Endothelial cell of umbilical vein (primary cell): ENCODE measurements at regions not wholly inside any gene's neighbourhood (a gene's known extent, or its start where the extent isn't known, plus 50 kb on each side); places are given as distances from the start of the nearest gene placed in this dataset.

Source experiments
- BruUV-seq: library from RNA; stranded (reverse); fragments of 400-500 nt; replicated peaks from 2 replicates; lab custom pipeline; 2021; lab: Mats Ljungman, UMichigan
- CTCF ChIA-PET: fragments of 300-600, 350-600 bp; sonication (Branson Sonifier 250); formaldehyde crosslinking; loops from one replicate; lab custom pipeline; 2021; ENCODE audit warnings: antibody characterized with exemption, inconsistent platforms; lab: Charles Lee
- POLR2A ChIA-PET: fragments of 300-600, 350-600 bp; sonication (Branson Sonifier 250); formaldehyde crosslinking; loops from one replicate; lab custom pipeline; 2021; ENCODE audit warnings: antibody characterized with exemption, inconsistent platforms; lab: Charles Lee
- DNase-seq: peaks from one replicate; pipeline ENCODE4 v3.0.0-alpha.2; 2011; ENCODE audit warnings: low read depth, low spot score
- FAIRE-seq: peaks from 2 replicates; lab custom pipeline; 2011; peaks lifted over from hg19 to GRCh38; lab: Jason Lieb, UNC
- H2AFZ ChIP-seq: 2 replicates; pipeline ENCODE4 v1.6.0; 2012; ENCODE audit warnings: low read depth, low read length, control low read depth, inconsistent platforms
- H3K27ac ChIP-seq: 2 replicates; pipeline ENCODE4 v1.5.1; 2011; ENCODE audit warnings: low read depth, mild to moderate bottlenecking, control low read depth, low read length, moderate library complexity; ENCODE audit not compliant: insufficient read depth
- H3K27me3 ChIP-seq, 2 experiments: 2 replicates each; pipeline versions ENCODE4 v1.6.0 to v1.6.1; 2011; ENCODE audit warnings: low read length in 2 of 2, mixed read lengths in 1 of 2; ENCODE audit not compliant: control insufficient read depth in 2 of 2, insufficient read depth in 2 of 2
- H3K36me3 ChIP-seq, 2 experiments: 2 replicates in 1 of 2; 3 replicates in 1 of 2; pipeline ENCODE4 v1.5.1; 2011; ENCODE audit warnings: low read length in 2 of 2, mild to moderate bottlenecking in 1 of 2, moderate library complexity in 1 of 2; ENCODE audit not compliant: control insufficient read depth in 2 of 2, insufficient read depth in 2 of 2; ENCODE audit errors: extremely low read depth in 1 of 2
- H3K4me1 ChIP-seq: 3 replicates; pipeline ENCODE4 v1.5.1; 2011; ENCODE audit warnings: mild to moderate bottlenecking, low read length; ENCODE audit not compliant: control insufficient read depth, insufficient read depth; ENCODE audit errors: extremely low read depth
- H3K4me2 ChIP-seq: 2 replicates; pipeline ENCODE4 v1.6.1; 2011; ENCODE audit warnings: low read length, control low read depth, mixed read lengths; ENCODE audit not compliant: insufficient read depth
- H3K4me3 ChIP-seq, 3 experiments: fragments of 200-600 bp in 1 of 3; sonication (generic), shearing (Covaris generic) in 1 of 3; replicated peaks in 1 of 3; 2 replicates each; pipeline ENCODE4 v1.5.1; 2011 to 2016; ENCODE audit warnings: control low read depth in 3 of 3, low read length in 3 of 3, mild to moderate bottlenecking in 2 of 3, inconsistent platforms in 1 of 3, low read depth in 1 of 3, moderate library complexity in 1 of 3; ENCODE audit not compliant: insufficient read depth in 1 of 3
- H3K79me2 ChIP-seq: 2 replicates; pipeline ENCODE4 v1.6.0; 2012; ENCODE audit warnings: low read length, inconsistent platforms; ENCODE audit not compliant: control insufficient read depth, insufficient read depth
- H3K9ac ChIP-seq: replicated peaks from 2 replicates; pipeline ENCODE3; 2011; ENCODE audit warnings: low read length, control low read depth; ENCODE audit not compliant: insufficient read depth; ENCODE audit errors: extremely low read depth
- H3K9me1 ChIP-seq: replicated peaks from 3 replicates; pipeline ENCODE4 v1.6.0; 2011; ENCODE audit warnings: mild to moderate bottlenecking, low read length; ENCODE audit not compliant: control insufficient read depth, insufficient read depth; ENCODE audit errors: extremely low read depth
- H3K9me3 ChIP-seq: replicated peaks from 2 replicates; pipeline ENCODE4 v1.5.1; 2012; ENCODE audit warnings: low read length, inconsistent platforms; ENCODE audit not compliant: control insufficient read depth, insufficient read depth
- H4K20me1 ChIP-seq: replicated peaks from 2 replicates; pipeline ENCODE3; 2011; ENCODE audit warnings: mild to moderate bottlenecking, low read length; ENCODE audit not compliant: control insufficient read depth, insufficient read depth; ENCODE audit errors: extremely low read depth
- CTCF ChIP-seq, 2 donors: IDR thresholded peaks; 1 replicate in 1 of 2; 2 replicates in 1 of 2; pipeline ENCODE4 v1.5.1; 2011; ENCODE audit warnings: low read length in 2 of 2, mild to moderate bottlenecking in 2 of 2, moderate library complexity in 2 of 2, control low read depth in 1 of 2, inconsistent platforms in 1 of 2, low read depth in 1 of 2; ENCODE audit not compliant: insufficient read depth in 1 of 2; ENCODE audit errors: extremely low read depth in 1 of 2
- EZH2 ChIP-seq: IDR thresholded peaks from 2 replicates; pipeline ENCODE4 v1.6.1; 2012; ENCODE audit warnings: borderline replicate concordance, low read depth, mild to moderate bottlenecking, moderate library complexity, low read length, inconsistent platforms; ENCODE audit not compliant: severe bottlenecking
- FOS ChIP-seq: IDR thresholded peaks from 2 replicates; pipeline ENCODE4 v1.6.1; 2011; ENCODE audit warnings: mild to moderate bottlenecking, low read length, moderate library complexity, borderline replicate concordance; ENCODE audit not compliant: insufficient read depth
- GATA2 ChIP-seq: IDR thresholded peaks from 2 replicates; pipeline ENCODE4 v1.7.0; 2011; ENCODE audit warnings: low read depth, mild to moderate bottlenecking, moderate library complexity, mixed read lengths, low read length; ENCODE audit not compliant: insufficient read length, insufficient read depth
- MAX ChIP-seq: IDR thresholded peaks from 2 replicates; pipeline ENCODE4 v1.6.1; 2011; ENCODE audit not compliant: insufficient read depth, insufficient read length
- dilution Hi-C: fragments of 300-500 bp; cut with MboI; formaldehyde crosslinking; loops from one replicate; pipeline ENCODE4 v1.15.0; 2019; ENCODE audit warnings: low sequenced_read_pairs; ENCODE audit not compliant: extremely low pct_ligation_motif_present
- intact Hi-C: fragments of 100-400 bp; cut with micrococcal nuclease; formaldehyde crosslinking; loops from one replicate; pipeline ENCODE4 v1.10.0; 2022

GRCh38 chr5:173804579-173804978, 83.6 kb upstream of the CPEB4 start:
- Histone ChIP-seq H4K20me1 (no peaks in the 10 kb centered on the region), H3K36me3 (no peaks in the 10 kb centered on the region), H3K9ac (no peak overlapping the region), H3K4me3 (no peak overlapping the region), H3K4me1 (no peaks in the 10 kb centered on the region), H3K27ac (no peak overlapping the region), H3K27me3 (no peaks in the 10 kb centered on the region), H3K79me2 (no peaks in the 10 kb centered on the region), H3K9me1 (no peaks in the 10 kb centered on the region), H3K4me2 (no peak overlapping the region), H2AFZ (no peak overlapping the region), H3K9me3 (no peaks in the 10 kb centered on the region)
- no TSS peak for BruUV-seq
- DNase-seq (no peak), FAIRE-seq (no peak)
- dilution Hi-C loops, result no loop called here
- CTCF ChIA-PET, result no interaction called here
- intact Hi-C loops, result no loop called here
- POLR2A ChIA-PET, result no interaction called here
- TF ChIP-seq MAX (no peak), CTCF (IDR thresholded peaks at IDR 0.05; ENCODE audit: extremely low read depth in 1 of 2, insufficient read depth in 1 of 2, low read depth in 1 of 2, low read length in 2 of 2) (no peak), FOS (no peak), GATA2 (no peak), EZH2 (no peak)
